Tibial nerve (tissue), 4 donors: ENCODE measurements at regions not wholly inside any gene's neighbourhood (a gene's known extent, or its start where the extent isn't known, plus 50 kb on each side); places are given as distances from the start of the nearest gene placed in this dataset.
"Not testable (repeated sequence)": the region's sequence is repeated elsewhere in the genome, so short reads cannot be mapped to it uniquely, and the experiment has no call there.

Experiments
- DNase-seq, 2 donors: peaks; one replicate each; pipeline ENCODE4 v3.0.0-alpha.2; 2019; ENCODE audit warnings: low spot score in 2 of 2
- H3K27ac ChIP-seq, 4 donors: fragments of 200-600 bp; sonication (generic) in 3 of 4; one replicate each; pipeline ENCODE4 v1.5.1; 2017 to 2019; ENCODE audit warnings: mild to moderate bottlenecking in 1 of 4
- H3K27me3 ChIP-seq, 2 donors: fragments of 200-600 bp; sonication (generic) in 1 of 2; one replicate each; pipeline versions ENCODE4 v1.5.1 to v1.6.0; 2017 to 2019
- H3K36me3 ChIP-seq, 3 donors: fragments of 200-600 bp; sonication (generic); one replicate each; pipeline ENCODE4 v1.5.1; 2018 to 2019
- H3K4me1 ChIP-seq, 4 donors: fragments of 200-600 bp; sonication (generic) in 3 of 4; one replicate each; pipeline ENCODE4 v1.5.1; 2017 to 2019
- H3K4me3 ChIP-seq, 4 donors: fragments of 200-600 bp; sonication (generic) in 3 of 4; one replicate each; pipeline ENCODE4 v1.5.1; 2017 to 2019; ENCODE audit warnings: mild to moderate bottlenecking in 1 of 4, moderate library complexity in 1 of 4
- H3K9me3 ChIP-seq, 4 donors: fragments of 200-600 bp; sonication (generic) in 3 of 4; one replicate each; pipeline ENCODE4 v1.5.1; 2017 to 2019
- CTCF ChIP-seq, 5 experiments: fragments of 200-600 bp in 3 of 5; fragments of 450-650 bp in 2 of 5; sonication (generic) in 3 of 5; IDR thresholded peaks; one replicate each; pipeline ENCODE4 v1.5.1; 2016 to 2019; ENCODE audit warnings: antibody characterized with exemption in 5 of 5, mild to moderate bottlenecking in 3 of 5, moderate library complexity in 2 of 5
- EP300 ChIP-seq, 2 donors: sonication (generic); formaldehyde crosslinking; IDR thresholded peaks; one replicate each; pipeline ENCODE4 v1.6.1; 2017; ENCODE audit warnings: antibody characterized with exemption in 2 of 2, mild to moderate bottlenecking in 1 of 2
- POLR2A ChIP-seq, 2 donors: fragments of 450-650 bp; IDR thresholded peaks; one replicate each; pipeline ENCODE4 v1.6.1; 2017; ENCODE audit warnings: antibody characterized with exemption in 2 of 2, mild to moderate bottlenecking in 2 of 2, moderate library complexity in 2 of 2
- WGBS, 2 donors: methylation state at CpG; one replicate each; pipeline ENCODE4 v1.1.5; 2018; 5-methylcytosine and 5-hydroxymethylcytosine counted together

- Histone ChIP-seq H3K27me3 (no peaks in the 10 kb centered on the region), H3K4me1 (no peaks in the 10 kb centered on the region)
- WGBS, 2 donors, result 36 to 55% methylated on average over 4 of the region's 4 CpGs
These were observed 125.4 kb upstream of the DAB1 start for GRCh38 chr1:57549300-57549699.

GRCh38 chr1:57546549-57547330 is 122.9 kb upstream of the DAB1 start:
- no peaks in the 10 kb centered on the region for H3K36me3 ChIP-seq
- no peak for TF ChIP-seq CTCF (IDR thresholded peaks at IDR 0.05)
- TF ChIP-seq EP300 (IDR thresholded peaks at IDR 0.05), result no peak
- TF ChIP-seq POLR2A (IDR thresholded peaks at IDR 0.05), result no peak
- H3K27me3 ChIP-seq, result no peaks in the 10 kb centered on the region
- no peak overlapping the region for H3K4me3 ChIP-seq
- H3K27ac ChIP-seq, result no peak overlapping the region
- WGBS, 2 donors, result 71 to 78% methylated on average over 5 of the region's 5 CpGs
- DNase-seq, result no peak
- H3K9me3 ChIP-seq, result no peaks in the 10 kb centered on the region
- H3K4me1 ChIP-seq, result no peaks in the 10 kb centered on the region

More at GRCh38 chr1:57549300-57549699, 125.4 kb upstream of the DAB1 start:
- Histone ChIP-seq H3K9me3 (no peaks in the 10 kb centered on the region), H3K4me3 (no peak overlapping the region), H3K36me3 (no peaks in the 10 kb centered on the region), H3K27ac (no peak overlapping the region)
- TF ChIP-seq EP300 (IDR thresholded peaks at IDR 0.05), result no peak
- no peak for TF ChIP-seq POLR2A (IDR thresholded peaks at IDR 0.05)
- TF ChIP-seq CTCF (IDR thresholded peaks at IDR 0.05), result no peak
- DNase-seq, result no peak

GRCh38 chr1:57544345-57544744 is 120.5 kb upstream of the DAB1 start:
- no peak for DNase-seq
- H3K4me1 ChIP-seq, result no peaks in the 10 kb centered on the region
- 38 to 40% methylated on average over 2 of the region's 2 CpGs for WGBS, 2 donors
- H3K9me3 ChIP-seq, result no peaks in the 10 kb centered on the region
- H3K27ac ChIP-seq, result no peak overlapping the region
- H3K36me3 ChIP-seq, result no peaks in the 10 kb centered on the region
- no peak overlapping the region for H3K4me3 ChIP-seq
- TF ChIP-seq EP300 (IDR thresholded peaks at IDR 0.05) (no peak), POLR2A (IDR thresholded peaks at IDR 0.05) (no peak), CTCF (IDR thresholded peaks at IDR 0.05) (no peak)
- H3K27me3 ChIP-seq, result no peaks in the 10 kb centered on the region

GRCh38 chr1:57536749-57537423 is 113.0 kb upstream of the DAB1 start:
- Histone ChIP-seq H3K4me1 (peaks cover 0 to 3% (median 0%) of the 10 kb centered on the region in 4 donors), H3K27me3 (no peaks in the 10 kb centered on the region), H3K36me3 (no peaks in the 10 kb centered on the region), H3K4me3 (no peak overlapping the region), H3K9me3 (no peaks in the 10 kb centered on the region), H3K27ac (no peak overlapping the region)
- TF ChIP-seq EP300 (IDR thresholded peaks at IDR 0.05) (no peak), CTCF (IDR thresholded peaks at IDR 0.05) (no peak), POLR2A (IDR thresholded peaks at IDR 0.05) (no peak)
- DNase-seq, result no peak
- 69 to 91% methylated on average over 5 of the region's 5 CpGs for WGBS, 2 donors

GRCh38 chr1:57532299-57532698 is 108.4 kb upstream of the DAB1 start:
- WGBS, 2 donors, result 92% methylated on average over 1 of the region's 1 CpG
- peaks cover 0 to 12% (median 0%) of the 10 kb centered on the region in 4 donors for H3K9me3 ChIP-seq
- no peak overlapping the region for H3K27ac ChIP-seq
- no peaks in the 10 kb centered on the region for H3K27me3 ChIP-seq
- H3K4me3 ChIP-seq, result no peak overlapping the region
- no peaks in the 10 kb centered on the region for H3K36me3 ChIP-seq
- H3K4me1 ChIP-seq, result no peaks in the 10 kb centered on the region
- TF ChIP-seq EP300 (IDR thresholded peaks at IDR 0.05) (no peak), CTCF (IDR thresholded peaks at IDR 0.05) (no peak), POLR2A (IDR thresholded peaks at IDR 0.05) (no peak)
- no peak for DNase-seq

GRCh38 chr1:57530911-57531260 is 107.0 kb upstream of the DAB1 start:
- H3K4me3 ChIP-seq, H3K36me3 ChIP-seq, H3K27me3 ChIP-seq, DNase-seq, H3K4me1 ChIP-seq, H3K27ac ChIP-seq: not testable (repeated sequence)
- WGBS, 2 donors, result 58 to 72% methylated on average over 2 of the region's 2 CpGs
- peaks cover 0 to 12% (median 0%) of the 10 kb centered on the region in 4 donors for H3K9me3 ChIP-seq
